SK-N-SH treated with all-trans-retinoic acid at 6 μM for 48 hours (cell line): ENCODE measurements at regions not wholly inside any gene's neighbourhood (a gene's known extent, or its start where the extent isn't known, plus 50 kb on each side); places are given as distances from the start of the nearest gene placed in this dataset.

Experiments
- BACH2 ChIP-seq: fragments of 250-450 bp; sonication (Bioruptor Pico); IDR thresholded peaks from 2 replicates; pipeline ENCODE4 v1.9.0; 2021; ENCODE audit warnings: mild to moderate bottlenecking, borderline replicate concordance
- GLIS3 ChIP-seq: fragments of 250-450 bp; sonication (Bioruptor Pico); IDR thresholded peaks from 2 replicates; pipeline ENCODE4 v1.5.0; 2020; ENCODE audit warnings: mild to moderate bottlenecking, moderate library complexity
- OSR1 ChIP-seq: fragments of 250-450 bp; sonication (Bioruptor Pico); IDR thresholded peaks from 2 replicates; pipeline ENCODE4 v1.8.0; 2022; ENCODE audit warnings: moderate library complexity, mild to moderate bottlenecking, inconsistent platforms
- PATZ1 ChIP-seq: fragments of 250-450 bp; sonication (Bioruptor Pico); IDR thresholded peaks from 2 replicates; pipeline ENCODE4 v1.8.0; 2020; ENCODE audit warnings: mild to moderate bottlenecking, moderate library complexity, borderline replicate concordance
- RARB ChIP-seq: fragments of 250-450 bp; sonication (Bioruptor Pico); IDR thresholded peaks from 2 replicates; pipeline ENCODE4 v1.8.0; 2021; ENCODE audit warnings: mild to moderate bottlenecking, moderate library complexity
- TF ChIP-seq, protein P1 (sequence below): fragments of 250-450 bp; sonication (Bioruptor Pico); IDR thresholded peaks from 2 replicates; pipeline ENCODE4 v1.5.0; 2020; ENCODE audit warnings: mild to moderate bottlenecking, moderate library complexity

DNA sequence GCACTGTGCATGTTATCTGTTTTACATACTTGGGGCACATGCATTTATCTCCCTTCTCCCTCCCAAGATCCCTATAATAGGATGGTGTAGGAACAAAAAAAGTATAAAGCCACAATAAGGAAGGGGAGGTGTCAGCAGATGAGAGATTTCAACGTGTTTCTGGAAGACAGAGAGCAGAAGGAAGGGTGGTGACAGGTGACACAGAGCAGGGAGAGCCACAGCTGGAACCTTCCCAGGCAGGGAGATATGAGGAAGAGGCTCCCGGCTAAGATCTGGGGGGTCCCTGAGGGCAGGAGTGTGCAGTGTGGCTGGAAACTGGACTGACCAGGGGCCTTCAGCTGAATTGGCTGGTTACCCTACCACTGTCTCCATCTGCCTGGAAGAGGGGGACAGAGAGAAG, 107.4 kb downstream of the BCOR start:
- TF ChIP-seq, protein P1, sequence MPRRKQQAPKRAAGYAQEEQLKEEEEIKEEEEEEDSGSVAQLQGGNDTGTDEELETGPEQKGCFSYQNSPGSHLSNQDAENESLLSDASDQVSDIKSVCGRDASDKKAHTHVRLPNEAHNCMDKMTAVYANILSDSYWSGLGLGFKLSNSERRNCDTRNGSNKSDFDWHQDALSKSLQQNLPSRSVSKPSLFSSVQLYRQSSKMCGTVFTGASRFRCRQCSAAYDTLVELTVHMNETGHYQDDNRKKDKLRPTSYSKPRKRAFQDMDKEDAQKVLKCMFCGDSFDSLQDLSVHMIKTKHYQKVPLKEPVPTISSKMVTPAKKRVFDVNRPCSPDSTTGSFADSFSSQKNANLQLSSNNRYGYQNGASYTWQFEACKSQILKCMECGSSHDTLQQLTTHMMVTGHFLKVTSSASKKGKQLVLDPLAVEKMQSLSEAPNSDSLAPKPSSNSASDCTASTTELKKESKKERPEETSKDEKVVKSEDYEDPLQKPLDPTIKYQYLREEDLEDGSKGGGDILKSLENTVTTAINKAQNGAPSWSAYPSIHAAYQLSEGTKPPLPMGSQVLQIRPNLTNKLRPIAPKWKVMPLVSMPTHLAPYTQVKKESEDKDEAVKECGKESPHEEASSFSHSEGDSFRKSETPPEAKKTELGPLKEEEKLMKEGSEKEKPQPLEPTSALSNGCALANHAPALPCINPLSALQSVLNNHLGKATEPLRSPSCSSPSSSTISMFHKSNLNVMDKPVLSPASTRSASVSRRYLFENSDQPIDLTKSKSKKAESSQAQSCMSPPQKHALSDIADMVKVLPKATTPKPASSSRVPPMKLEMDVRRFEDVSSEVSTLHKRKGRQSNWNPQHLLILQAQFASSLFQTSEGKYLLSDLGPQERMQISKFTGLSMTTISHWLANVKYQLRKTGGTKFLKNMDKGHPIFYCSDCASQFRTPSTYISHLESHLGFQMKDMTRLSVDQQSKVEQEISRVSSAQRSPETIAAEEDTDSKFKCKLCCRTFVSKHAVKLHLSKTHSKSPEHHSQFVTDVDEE (CRISPR knock-in tag), result no peak
- no peak for TF ChIP-seq OSR1 (CRISPR knock-in tag)
- TF ChIP-seq BACH2 (CRISPR knock-in tag), result no peak
- TF ChIP-seq RARB (CRISPR knock-in tag), result no peak
- no peak for TF ChIP-seq GLIS3 (CRISPR knock-in tag)
- TF ChIP-seq PATZ1, result no peak
